ENCODE measurements at regions not wholly inside any gene's neighbourhood (a gene's known extent, or its start where the extent isn't known, plus 50 kb on each side); places are given as distances from the start of the nearest gene placed in this dataset.
"Not testable (repeated sequence)": the region's sequence is repeated elsewhere in the genome, so short reads cannot be mapped to it uniquely, and the experiment has no call there.

DNA sequence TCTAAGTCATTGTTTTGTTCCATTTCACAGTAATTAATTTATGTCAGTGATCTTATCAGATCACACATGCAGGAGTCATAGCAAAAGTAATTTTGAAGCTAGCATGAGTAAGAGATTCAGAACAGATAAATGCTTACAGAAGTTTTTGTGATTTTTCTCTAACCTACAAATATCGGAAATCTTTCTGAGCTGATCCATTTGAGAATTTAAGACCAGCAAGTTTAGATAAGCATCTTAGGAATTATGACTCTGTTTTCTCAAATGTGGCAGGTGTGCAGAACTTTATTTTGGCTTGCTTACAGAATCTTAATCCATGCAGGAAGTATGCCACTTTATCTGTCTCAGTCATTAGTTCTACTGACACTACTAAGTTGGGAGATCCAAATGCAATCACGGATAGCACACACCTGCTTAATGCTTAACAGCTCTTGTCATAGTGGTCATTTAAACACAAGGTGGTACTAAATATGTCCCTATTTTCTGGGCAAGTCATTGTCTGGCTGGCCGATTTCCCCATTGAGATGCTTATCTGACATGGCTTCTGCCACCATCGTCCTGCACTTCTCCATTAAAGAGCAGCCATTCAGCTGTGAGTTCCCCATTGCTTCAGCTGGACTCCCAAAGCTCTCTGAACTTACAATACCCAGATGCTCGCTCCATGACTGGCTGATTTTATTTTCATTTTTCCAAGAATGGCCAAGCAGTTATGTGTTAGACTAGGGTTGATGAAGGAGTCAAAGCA lies 305.4 kb upstream of the NUDT12 start:
- TF ChIP-seq, protein P1, sequence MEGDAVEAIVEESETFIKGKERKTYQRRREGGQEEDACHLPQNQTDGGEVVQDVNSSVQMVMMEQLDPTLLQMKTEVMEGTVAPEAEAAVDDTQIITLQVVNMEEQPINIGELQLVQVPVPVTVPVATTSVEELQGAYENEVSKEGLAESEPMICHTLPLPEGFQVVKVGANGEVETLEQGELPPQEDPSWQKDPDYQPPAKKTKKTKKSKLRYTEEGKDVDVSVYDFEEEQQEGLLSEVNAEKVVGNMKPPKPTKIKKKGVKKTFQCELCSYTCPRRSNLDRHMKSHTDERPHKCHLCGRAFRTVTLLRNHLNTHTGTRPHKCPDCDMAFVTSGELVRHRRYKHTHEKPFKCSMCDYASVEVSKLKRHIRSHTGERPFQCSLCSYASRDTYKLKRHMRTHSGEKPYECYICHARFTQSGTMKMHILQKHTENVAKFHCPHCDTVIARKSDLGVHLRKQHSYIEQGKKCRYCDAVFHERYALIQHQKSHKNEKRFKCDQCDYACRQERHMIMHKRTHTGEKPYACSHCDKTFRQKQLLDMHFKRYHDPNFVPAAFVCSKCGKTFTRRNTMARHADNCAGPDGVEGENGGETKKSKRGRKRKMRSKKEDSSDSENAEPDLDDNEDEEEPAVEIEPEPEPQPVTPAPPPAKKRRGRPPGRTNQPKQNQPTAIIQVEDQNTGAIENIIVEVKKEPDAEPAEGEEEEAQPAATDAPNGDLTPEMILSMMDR (IDR thresholded peaks at IDR 0.05) = no peak
- no peak overlapping the region for H3K4me3 ChIP-seq
- no peak for DNase-seq (ENCODE audit: low spot score)
- H3K27ac ChIP-seq = no peak overlapping the region

- no peak for DNase-seq (ENCODE audit: low spot score)
- Histone ChIP-seq H3K4me3 (no peak overlapping the region), H3K27ac (no peak overlapping the region)
- TF ChIP-seq, protein P1 (IDR thresholded peaks at IDR 0.05) = no peak
Observed at GRCh38 chr5:103866169-103866568, 303.6 kb upstream of the NUDT12 start.

DNA sequence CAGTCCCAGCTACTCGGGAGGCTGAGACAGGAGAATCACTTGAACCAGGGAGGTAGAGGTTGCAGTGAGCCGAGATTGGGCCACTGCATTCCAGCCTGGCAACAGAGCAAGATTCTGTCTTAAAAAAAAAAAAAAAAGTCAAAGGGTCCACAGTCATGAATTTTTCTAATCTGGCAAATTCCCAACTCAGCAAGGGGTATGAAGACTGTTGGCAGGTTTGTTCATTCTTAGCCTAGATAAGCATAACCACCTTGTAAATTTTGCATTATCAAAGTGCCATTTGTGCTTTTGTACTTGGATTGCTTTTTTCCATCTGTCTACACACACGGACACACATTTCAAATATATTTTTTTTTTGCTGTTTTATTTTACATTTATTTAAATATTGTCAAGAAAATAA lies 299.8 kb upstream of the NUDT12 start:
- DNase-seq (ENCODE audit: low spot score) = no peak
- TF ChIP-seq, protein P1 (IDR thresholded peaks at IDR 0.05) = no peak
- no peak overlapping the region for H3K27ac ChIP-seq
- H3K4me3 ChIP-seq = no peak overlapping the region

DNA sequence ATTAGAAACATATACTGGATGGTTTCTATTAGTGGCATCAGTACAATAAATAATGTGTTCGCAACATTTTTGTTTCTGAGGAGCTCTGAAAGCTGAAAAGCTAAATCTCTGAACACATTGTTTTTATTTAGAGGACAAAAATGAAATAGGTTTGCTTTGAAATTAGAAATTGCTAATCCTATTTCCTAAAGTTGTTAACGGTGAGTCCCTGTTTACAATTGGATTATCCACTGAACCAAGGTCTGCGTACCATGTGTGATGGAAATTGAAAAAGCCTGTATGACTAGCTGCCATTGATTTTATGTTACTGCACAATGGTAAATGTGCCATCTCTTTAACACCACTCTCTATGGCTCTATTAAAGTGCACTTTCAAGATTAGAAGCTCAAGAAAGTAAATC lies 297.7 kb upstream of the NUDT12 start:
- TF ChIP-seq, protein P1 (IDR thresholded peaks at IDR 0.05) = no peak
- no peak for DNase-seq (ENCODE audit: low spot score)
- Histone ChIP-seq H3K4me3 (no peak overlapping the region), H3K27ac (no peak overlapping the region)

GRCh38 chr5:103858367-103858766 lies 295.8 kb upstream of the NUDT12 start:
- H3K4me3 ChIP-seq; DNase-seq (ENCODE audit: low spot score): not testable (repeated sequence)

GRCh38 chr5:103851091-103851490 lies 288.5 kb upstream of the NUDT12 start:
- Histone ChIP-seq H3K27ac (no peak overlapping the region), H3K4me3 (no peak overlapping the region)
- TF ChIP-seq, protein P1 (IDR thresholded peaks at IDR 0.05) = no peak
- DNase-seq (ENCODE audit: low spot score) = no peak

More at GRCh38 chr5:103858367-103858766, 295.8 kb upstream of the NUDT12 start:
- not testable (repeated sequence) for H3K27ac ChIP-seq

DNA sequence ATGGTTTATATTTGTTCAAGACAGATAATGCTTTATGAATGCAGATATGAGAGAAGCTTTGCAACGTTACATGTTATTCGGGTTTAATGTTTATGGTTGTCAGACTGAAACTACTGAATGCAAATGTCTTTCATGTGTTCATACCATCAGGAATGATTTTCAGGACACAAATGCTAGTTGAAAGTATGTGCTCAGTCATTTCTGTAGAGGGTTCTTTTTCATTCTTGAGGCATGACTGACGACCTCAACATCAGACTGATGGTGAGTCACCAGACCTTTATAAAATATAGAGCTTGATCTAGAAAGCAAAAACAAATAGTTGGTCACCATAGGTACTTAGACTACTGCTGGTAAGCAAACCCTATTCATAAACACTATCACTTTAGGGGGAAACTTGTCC lies 287.3 kb upstream of the NUDT12 start:
- Histone ChIP-seq H3K27ac (no peak overlapping the region), H3K4me3 (no peak overlapping the region)
- DNase-seq (ENCODE audit: low spot score) = no peak
- TF ChIP-seq, protein P1 (IDR thresholded peaks at IDR 0.05) = no peak
